HK-2 (cell line): ENCODE measurements at regions not wholly inside any gene's neighbourhood (a gene's known extent, or its start where the extent isn't known, plus 50 kb on each side); places are given as distances from the start of the nearest gene placed in this dataset.
"Not testable (repeated sequence)": the region's sequence is repeated elsewhere in the genome, so short reads cannot be mapped to it uniquely, and the experiment has no call there.

Source experiments
- DNase-seq: peaks from one replicate; pipeline ENCODE4 v3.0.0-alpha.2; 2018; ENCODE audit not compliant: unreplicated experiment

DNA sequence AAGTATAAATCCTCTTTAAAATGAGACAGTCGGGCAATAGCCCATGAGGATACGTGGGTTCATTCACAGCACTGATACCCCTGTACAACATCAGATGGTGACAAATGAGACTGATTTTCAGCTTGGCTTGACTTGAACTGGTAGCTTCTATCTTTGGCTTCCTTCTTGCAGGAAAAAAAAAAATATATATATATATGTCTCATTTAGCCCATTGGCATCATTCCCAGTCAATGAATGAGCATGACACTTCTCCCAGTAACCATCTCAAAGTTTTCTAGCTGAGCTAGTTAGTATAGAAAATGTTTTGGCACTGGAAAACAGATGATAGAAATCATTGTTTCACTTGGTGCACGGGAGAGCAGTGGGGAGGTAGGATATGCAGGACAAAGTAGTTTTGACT, 222.5 kb upstream of the TAS2R1 start:
- DNase-seq, result no peak

DNA sequence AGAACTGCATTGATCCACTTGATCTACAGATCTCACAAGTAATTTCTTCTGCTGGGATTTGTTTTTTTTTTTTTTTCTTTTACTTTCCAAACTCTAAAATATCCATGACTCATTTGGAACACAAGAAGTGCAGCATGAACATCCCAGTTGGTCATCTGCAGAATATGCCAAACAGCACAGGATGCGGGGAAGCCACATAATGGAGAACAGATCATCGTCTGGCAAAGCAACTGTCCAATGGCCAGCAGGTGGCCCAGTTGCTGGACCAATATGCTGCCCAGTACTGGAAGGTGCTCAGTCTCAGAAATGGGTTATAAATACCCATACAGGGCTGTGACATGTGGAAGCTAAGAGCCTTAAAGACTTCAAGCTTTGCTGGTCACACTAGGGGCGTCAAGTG, 221.3 kb upstream of the TAS2R1 start:
- DNase-seq, result peak; percentile 5

DNA sequence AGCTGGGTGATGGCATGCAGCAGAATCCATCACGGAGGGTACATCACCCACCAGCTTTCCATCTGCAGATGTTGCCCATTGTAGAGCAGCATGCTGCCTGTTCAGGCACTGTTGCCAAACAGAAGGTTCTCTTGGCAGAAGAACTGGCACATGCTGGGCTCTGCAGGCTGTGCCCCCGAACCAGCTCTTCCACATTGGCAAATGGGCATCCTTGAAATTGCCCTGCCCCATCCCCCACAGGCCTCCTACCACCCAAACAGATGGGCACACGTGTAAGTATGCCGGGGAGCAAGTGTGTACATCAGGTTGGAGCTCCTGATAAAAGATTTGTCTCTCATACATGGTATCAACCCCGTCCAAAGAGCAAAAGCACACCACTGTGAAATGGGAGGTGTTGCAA, 220.3 kb upstream of the TAS2R1 start:
- no peak for DNase-seq

DNA sequence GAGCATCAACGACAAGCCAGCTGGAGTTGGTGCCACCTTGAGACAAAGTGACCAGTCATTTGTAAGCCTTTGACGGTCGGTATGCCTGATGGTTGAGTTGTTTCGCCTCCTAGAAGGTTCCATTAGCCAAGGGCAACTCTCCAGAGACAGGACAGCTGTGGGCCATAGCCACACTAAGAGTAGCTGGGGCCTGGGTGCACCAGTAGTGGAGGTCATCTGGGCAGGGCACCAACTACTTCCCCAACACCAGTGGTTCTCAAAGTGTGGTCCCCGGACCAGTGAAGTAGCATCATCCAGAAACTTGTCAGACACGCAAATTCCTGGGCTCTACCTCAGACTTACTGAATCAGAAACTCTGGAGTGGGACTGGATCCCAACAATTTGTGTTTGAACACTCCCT, 217.5 kb upstream of the TAS2R1 start:
- DNase-seq, result no peak

DNA sequence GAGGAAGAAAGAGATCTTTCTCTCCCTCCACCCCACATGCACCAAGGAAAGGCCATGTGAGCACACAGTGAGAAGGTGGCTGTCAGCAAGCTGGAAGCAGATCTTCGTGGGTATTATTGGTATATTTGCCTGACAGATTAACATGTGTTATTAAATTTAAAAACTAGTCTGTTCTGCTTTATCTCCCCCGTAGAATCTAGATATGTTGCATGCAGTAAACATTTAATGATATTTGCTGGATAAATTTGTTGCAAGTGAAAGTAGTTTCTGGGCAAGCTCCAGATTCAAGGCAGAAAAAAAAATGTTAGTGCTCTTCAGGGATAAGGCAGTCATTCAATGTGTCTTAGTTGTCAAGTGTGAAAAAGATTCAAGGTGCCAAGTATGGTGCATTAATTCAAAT, 215.0 kb upstream of the TAS2R1 start:
- no peak for DNase-seq

DNA sequence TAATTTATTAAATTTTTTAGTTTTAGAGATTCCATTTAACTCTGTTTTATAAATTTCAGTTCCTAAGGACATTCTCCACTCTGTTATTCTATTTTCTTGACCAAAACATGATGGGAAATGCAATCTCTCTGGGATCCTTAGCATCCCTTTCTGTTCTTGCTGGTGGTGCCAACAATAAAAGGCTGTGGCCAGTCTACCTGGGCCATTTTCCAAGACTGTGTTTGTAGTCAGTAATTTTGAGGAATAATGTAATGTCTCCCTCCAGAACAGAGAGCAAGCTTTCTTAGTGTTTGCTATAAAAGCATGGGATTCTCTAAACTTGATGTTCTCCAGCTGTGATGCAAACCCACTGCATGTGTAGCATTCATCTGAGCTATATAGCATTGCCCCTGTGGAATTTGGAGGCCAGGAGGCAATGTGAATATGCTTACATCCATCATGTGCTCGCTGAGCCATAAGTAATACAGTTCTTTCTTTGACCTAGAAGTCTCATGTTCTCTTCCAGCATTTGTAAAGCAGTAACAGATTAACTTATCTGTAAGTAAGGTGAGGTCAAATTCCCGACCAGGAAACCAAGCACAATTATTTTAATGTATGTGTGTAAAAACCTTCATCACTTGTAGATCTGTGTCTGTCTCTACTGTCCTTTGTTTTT, 211.5 kb upstream of the TAS2R1 start:
- DNase-seq, result no peak

DNA sequence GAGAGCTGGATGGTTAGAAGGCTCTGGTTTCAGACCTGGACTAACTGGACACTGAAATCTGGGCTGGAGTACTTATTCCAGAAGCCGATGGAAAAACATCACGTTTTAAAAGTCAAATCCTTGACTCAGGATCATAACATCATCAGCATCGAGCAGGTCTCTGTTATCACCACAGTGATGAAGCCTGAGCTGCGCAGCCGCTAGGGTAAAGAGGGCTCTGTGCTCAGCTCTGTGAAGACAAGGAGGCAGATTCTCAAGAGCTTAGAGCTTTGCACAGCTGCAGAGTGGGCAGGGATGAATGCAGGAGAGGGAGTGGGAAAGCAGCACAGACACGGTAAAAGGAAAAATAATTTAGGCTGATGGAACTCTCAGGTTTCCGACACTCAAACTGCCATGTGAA, 208.8 kb upstream of the TAS2R1 start:
- no peak for DNase-seq

DNA sequence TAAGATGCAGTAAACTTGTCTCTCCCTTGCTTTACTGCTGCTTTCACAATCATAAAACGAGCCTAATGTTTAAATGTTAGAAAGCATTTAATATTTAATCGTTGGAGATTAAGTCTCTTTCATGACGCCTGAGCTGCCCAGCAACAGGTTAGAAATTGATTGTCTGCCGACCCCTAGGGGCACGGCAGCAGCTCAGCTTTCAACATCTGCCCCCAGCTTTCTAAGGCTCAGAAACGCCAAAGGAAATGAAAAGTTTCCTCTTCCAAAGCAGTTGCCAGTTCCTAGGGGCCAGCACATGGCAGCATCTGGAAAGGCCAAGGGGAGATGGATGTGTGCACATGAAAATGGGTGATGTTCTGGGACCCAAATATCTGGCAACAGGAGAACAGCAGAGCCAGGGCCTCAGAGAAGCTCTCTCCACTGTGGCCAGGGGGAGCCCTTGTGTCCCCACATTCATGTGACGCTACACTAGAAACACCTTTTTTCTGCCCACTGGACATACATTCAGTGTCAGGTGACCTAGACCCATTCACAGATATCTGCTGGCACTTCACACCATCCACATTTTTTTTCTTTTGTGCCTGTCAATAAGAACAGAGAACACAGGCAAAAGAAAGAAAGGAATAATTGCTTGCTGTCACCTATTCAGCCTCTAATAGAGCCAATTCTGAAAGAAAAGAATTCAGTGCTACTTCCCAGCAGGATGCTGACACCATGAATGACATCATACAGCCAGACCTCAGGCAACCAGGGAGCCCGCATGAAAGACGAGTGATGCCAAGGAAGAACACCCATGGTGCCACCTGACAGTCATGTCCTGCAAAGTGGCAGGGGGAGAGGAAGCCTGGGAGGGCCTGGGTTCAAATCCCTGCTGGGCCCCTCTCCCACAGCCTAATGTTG, 205.0 kb upstream of the TAS2R1 start:
- no peak for DNase-seq

DNA sequence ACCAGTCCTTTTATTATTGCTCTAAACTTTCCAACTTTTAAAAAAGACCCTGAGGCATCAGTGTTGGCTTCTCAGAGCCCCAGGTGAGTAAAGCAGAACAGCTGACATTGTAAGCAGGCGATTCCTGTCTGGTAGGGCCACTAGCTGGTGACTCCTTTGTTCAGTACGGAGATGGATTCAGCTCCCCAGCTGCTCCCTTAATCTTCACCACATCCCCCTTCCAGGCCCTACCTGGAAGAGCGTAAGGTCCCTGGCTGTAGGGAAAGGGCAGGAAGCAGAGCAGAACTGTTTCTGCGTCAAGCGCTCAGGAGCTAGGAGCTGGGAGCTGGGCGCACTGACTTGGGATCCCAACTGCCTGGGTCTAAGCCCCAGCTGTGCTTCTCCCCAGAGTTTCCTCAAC, 203.7 kb upstream of the TAS2R1 start:
- no peak for DNase-seq

DNA sequence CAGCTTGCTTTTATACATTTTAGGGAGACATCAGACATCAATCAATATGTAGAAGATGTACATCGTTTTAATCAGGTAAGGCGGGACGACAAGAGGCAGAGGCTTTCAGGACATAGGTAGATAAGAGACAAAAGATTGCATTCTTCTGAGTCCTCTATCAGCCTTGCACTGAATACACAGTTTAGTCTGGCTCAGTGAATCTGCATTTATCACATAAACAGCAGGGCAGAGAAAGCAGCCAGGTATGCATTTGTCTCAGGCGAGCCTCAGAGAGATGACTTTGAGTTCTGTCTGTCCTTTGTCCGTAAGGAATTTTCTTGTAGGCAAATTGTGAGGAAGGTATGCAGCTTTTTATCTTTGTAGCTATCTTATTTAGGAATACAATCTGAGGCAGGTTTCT, 202.8 kb upstream of the TAS2R1 start:
- no peak for DNase-seq

DNA sequence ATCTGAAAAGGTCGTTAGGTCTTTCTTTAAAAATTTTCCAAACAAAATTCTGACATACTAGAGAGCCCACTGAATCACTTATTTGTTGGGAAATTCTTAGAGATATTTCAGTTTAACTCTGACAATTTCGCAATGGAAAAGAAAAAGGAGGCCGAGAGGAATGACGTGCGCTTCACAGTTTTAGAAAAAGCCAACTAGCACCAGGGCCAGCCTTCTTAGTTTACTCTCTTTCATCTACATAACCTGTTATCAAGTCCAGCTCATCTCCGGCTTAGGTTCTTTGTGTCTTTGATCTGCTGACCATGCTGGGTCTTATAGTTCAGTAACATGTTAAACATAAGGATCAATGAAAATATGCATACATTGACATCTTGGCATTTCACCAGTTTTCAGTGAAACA, 201.7 kb upstream of the TAS2R1 start:
- DNase-seq, result no peak

DNA sequence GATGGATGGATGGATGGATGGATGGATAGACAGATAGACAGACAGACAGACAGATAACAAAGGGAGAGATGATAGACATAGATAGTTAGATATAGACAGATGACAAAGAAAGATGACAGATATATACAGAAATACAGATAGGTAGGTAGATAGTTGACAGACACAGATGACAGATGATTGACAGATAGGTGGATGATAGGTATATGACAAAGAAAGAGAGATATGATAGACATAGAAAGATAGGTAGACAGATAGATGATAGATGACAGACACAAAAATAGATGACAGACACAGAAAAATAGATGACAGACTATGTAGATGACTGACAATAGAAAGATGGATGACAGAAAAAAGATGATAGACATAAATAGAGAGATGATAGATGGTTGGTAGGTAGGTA, 200.0 kb upstream of the TAS2R1 start:
- DNase-seq, result no peak

DNA sequence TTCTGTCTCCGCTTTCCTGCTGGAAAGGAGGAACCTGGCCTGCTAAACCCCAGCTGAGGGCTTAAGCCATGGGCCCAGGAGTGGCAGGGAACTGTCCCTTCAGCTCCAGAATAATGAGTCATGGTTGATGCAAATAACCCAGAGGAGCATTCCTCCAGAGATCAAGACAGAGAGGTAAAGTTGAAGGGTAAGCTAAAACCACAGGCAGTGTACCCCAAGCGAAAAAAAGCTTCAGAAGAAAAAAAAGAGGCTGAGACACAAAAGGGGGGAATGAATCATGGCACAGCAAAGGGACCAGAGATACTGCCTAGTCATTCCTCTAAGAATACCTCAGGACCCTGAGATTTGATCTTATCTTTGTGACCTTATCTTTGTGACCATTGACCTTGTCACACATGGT, 199.5 kb upstream of the TAS2R1 start:
- DNase-seq, result no peak

DNA sequence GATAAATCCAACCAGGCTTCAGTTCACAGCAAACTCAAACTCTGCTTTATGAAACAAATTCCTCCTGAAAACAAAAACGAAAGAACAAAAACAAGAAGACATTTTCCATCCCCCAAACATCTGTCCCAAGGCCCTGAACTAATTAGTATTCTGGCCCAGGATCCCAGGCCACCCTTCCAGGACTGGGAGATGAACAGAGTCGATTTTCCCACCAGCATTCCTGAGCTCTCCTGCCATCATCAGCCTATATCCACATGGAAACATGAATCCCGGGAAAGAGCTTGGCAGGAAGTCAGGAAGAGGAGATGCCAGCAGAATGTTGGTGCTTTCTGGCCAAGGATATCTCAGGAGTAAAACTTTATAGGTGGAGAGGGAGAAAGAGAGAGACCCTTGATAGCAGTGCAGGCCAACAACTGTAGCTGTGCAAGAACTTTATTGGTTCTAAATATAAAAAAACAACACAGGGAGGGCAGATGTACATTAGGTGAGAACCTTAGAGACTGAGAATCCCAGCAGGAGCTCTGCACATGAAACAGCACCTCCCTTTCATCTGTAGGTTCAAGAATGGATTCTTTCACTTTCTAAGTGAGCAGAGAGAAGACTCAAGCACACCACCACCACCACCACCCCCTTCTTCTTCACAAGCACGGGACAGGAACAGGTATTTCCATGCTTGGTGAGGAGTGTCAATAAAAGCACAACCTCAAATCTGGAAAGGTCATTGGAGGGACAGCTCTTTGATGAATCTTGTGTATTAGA, 190.7 kb upstream of the TAS2R1 start:
- DNase-seq, result no peak

DNA sequence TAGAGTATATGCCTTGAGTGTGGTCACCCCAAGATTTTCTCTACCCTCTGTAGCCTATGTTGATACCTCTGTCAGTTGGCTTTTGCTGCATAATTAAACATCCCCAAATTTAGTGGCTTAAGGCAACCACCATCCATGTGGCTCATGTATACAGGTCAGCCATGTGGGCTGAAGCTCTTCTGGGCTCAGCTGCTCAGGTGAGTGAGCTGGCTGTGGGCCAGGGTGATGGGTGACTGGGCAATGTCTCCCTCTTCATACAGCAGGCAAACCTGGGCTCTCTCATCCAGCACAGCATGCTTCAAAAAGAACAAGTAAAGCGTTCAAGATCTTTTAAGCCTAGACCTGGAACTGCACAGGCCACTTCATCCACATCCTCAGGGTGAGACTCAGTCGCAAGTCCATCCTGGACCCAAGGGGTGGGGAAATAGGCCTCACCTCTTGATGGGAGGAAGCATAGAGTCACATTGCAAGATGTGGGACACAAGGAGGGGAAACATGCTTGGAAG, 188.2 kb upstream of the TAS2R1 start:
- no peak for DNase-seq

DNA sequence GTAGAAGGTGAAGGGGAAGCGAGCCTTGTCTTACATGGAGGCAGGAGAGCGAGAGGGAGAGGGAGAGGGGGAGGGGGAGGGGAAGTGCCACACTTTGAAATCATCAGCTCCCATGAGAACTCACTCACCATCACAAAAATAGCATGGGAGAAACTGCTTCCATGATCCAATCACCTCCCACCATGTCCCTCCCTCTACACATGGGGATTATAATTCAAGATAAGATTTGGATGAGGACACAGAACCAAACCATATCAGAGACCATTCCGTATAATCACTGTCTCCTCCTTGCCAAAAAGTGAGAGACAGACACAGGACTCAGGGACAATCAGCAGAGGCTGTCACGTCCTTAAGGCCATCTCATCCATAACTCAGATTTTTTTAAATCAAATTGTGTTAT, 187.7 kb upstream of the TAS2R1 start:
- no peak for DNase-seq

DNA sequence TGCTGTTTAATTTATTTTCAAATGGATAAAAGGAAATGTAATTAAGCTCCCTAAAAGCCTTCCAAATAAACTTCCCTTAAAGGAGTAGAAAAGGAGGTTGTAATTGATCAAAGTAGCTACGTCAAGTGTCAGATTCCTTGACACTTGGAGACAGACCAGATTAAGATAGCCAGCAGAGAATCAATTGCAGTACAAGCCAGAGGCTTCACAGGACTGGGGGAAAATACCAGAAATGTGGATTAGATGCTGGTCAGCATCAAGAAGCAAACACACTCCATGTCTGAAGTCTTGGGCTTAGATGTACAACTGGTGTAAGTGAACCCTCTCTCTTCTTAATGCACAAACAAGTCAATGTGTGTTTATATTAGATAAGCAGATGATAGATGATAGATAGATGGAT, 184.9 kb upstream of the TAS2R1 start:
- no peak for DNase-seq

DNA sequence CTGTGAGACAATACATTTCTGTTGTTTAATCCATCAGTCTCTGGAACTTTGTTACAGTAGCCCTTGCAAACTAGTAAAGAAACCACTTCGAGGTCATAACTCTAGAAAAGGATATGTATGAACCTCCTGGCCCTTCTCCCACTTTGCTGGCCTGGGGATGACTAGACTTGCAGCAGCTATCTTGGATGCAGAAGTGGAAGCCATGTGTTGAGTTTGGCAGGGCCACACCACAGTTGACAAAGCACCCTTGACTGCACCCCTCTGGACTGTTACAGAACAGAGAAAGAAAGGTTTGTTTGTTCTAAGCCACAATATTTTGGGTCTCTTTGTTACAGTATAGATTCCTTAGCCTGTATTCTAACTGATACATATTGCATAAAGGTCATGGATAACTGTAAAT, 183.2 kb upstream of the TAS2R1 start:
- no peak for DNase-seq

DNA sequence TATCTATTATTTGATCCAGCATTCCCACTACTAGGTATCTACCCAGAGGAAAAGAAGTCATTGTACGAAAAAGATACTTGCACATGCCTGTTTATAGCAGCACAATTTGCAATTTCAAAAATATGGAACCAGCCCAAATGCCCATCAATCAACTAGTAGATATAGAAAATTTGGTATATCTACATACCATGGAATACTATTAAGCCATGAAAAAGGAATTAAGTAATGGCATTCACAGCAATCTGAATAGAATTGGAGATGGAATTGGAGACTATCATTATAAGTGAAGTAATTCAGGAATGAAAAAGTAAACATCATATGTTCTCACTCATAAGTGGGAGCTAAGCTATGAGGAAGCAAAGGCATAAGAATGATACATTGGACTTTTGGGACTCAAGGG, 177.2 kb upstream of the TAS2R1 start:
- not testable (repeated sequence) for DNase-seq

DNA sequence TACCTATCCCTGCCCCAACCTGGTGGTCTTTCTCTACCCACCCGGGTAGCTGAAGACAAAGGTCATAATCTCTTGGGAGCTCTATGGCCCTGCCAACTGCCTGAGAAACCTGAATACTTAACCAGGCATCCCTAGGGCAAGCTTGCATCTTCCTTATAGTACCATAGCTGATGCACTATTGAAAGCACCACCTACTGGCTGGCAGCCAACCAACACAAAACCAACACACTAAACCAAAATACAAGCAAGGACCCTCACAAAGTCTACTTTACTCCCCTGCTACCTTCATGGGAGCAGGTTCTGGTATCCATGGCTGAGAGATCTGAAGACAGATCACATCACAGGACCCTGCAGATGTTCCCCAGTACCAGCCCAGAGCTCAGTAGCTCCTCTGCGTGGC, 171.8 kb upstream of the TAS2R1 start:
- no peak for DNase-seq

DNA sequence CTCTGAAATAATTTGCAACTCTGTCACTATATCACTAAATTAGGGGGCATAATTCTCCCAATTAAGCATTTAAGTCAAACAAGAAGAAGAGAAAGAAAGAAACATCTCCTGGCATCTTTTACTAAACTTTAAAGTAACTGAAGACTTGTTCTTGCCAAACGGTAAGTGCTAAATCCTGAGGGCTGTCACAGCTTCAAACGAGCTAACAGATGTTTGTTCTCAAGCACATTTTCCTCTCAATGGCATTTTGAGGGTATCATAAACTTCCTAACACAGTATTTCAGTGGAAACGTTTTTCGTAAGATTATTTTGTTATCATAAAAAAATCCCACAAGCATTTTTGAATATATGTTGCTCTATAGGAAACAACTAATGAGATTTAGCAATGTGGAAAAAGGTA, 169.5 kb upstream of the TAS2R1 start:
- no peak for DNase-seq

DNA sequence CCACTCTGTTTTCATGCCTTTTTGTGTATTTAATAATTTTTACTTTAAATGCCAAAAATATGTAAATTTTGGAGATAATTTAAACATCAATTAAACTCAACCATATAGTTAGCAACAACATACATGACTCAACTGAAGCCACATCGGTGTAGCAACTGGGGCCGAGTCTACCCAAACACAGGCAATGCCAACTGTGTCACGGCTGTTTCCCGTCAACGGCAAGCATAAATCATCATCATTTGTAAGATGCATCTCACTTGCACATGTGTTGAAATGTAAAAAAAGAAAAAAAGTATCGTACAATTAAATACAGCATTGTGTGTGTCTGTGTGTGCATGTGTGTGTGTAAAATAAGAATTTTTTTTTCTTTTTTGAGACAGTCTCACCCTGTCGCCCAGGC, 160.1 kb upstream of the TAS2R1 start:
- no peak for DNase-seq

DNA sequence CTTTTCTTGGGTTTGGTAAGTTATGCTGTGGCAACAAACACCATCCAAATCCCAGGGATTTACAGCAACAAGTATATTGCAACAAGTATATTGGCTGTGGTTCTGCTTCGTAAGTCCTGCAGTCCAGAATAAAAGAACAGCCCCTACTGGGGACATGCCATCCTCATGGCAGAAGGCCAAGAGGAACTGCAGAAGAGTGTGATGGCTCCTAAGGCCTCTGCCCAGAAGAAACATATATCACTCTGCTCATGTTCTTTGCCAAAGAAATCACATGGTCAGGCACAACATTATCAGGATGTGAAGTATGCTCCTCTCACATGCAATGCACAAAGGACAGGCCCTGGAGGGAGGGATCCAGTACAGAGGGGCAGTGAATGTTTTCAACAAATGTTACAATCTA, 159.6 kb upstream of the TAS2R1 start:
- no peak for DNase-seq
